Hepatocyte (in vitro differentiated cells): ENCODE measurements at regions not wholly inside any gene's neighbourhood (a gene's known extent, or its start where the extent isn't known, plus 50 kb on each side); places are given as distances from the start of the nearest gene placed in this dataset.

ENCODE experiments used
- DNase-seq: peaks from one replicate; pipeline ENCODE4 v3.0.0-alpha.2; 2016; ENCODE audit warnings: low spot score
- H2AFZ ChIP-seq: fragments of 200-600 bp; sonication (generic); 2 replicates; pipeline ENCODE4 v1.6.0; 2016; ENCODE audit warnings: antibody characterized with exemption, mild to moderate bottlenecking
- H3K27ac ChIP-seq: fragments of 200-600 bp; sonication (generic); 2 replicates; pipeline ENCODE4 v1.5.1; 2016; ENCODE audit warnings: mild to moderate bottlenecking
- H3K27me3 ChIP-seq: fragments of 200-600 bp; sonication (generic); 2 replicates; pipeline ENCODE4 v1.6.1; 2016
- H3K36me3 ChIP-seq: fragments of 200-600 bp; sonication (generic); replicated peaks from 2 replicates; pipeline ENCODE4 v1.5.1; 2016; ENCODE audit warnings: low read depth; ENCODE audit not compliant: insufficient read depth
- H3K4me1 ChIP-seq: fragments of 200-600 bp; sonication (generic); 2 replicates; pipeline ENCODE4 v1.5.1; 2016; ENCODE audit warnings: mild to moderate bottlenecking, moderate library complexity; ENCODE audit not compliant: insufficient read depth
- H3K4me2 ChIP-seq: fragments of 200-600 bp; sonication (generic); 2 replicates; pipeline ENCODE4 v1.6.0; 2016
- H3K4me3 ChIP-seq: fragments of 200-600 bp; sonication (generic); 2 replicates; pipeline ENCODE4 v1.5.1; 2016; ENCODE audit warnings: mild to moderate bottlenecking
- H3K79me2 ChIP-seq: fragments of 200-600 bp; sonication (generic); 2 replicates; pipeline ENCODE4 v1.6.0; 2017; ENCODE audit warnings: mild to moderate bottlenecking
- H3K9me2 ChIP-seq: fragments of 200-600 bp; sonication (generic); replicated peaks from 2 replicates; pipeline ENCODE4 v1.6.0; 2017; ENCODE audit warnings: mild to moderate bottlenecking; ENCODE audit not compliant: insufficient read depth
- H3K9me3 ChIP-seq: fragments of 200-600 bp; sonication (generic); 2 replicates; pipeline ENCODE4 v1.5.1; 2016; ENCODE audit warnings: low read depth, mild to moderate bottlenecking
- H4K20me1 ChIP-seq: fragments of 200-600 bp; sonication (generic); 2 replicates; pipeline ENCODE4 v1.6.0; 2016; ENCODE audit warnings: mild to moderate bottlenecking; ENCODE audit not compliant: insufficient read depth, poor library complexity, severe bottlenecking
- EZH2 ChIP-seq: fragments of 200-600 bp; sonication (generic); IDR thresholded peaks from 2 replicates; pipeline ENCODE4 v1.6.1; 2016; ENCODE audit warnings: antibody characterized with exemption, mild to moderate bottlenecking, borderline replicate concordance
- EZH2phosphoT487 ChIP-seq: fragments of 200-600 bp; sonication (generic); IDR thresholded peaks from one replicate; pipeline ENCODE4 v1.6.1; 2018; ENCODE audit warnings: antibody characterized with exemption, mild to moderate bottlenecking, low read depth, moderate library complexity; ENCODE audit not compliant: unreplicated experiment, severe bottlenecking
- WGBS: methylation state at CpG from one replicate; pipeline ENCODE4 v1.1.6; 2016; ENCODE audit warnings: low lambda C conversion rate; ENCODE audit errors: missing lambda C conversion rate; 5-methylcytosine and 5-hydroxymethylcytosine counted together
- TF ChIP-seq, protein P1 (sequence below): fragments of 200-600 bp; sonication (generic); IDR thresholded peaks from 2 replicates; pipeline ENCODE4 v1.5.1; 2016; ENCODE audit warnings: antibody characterized with exemption, mild to moderate bottlenecking; ENCODE audit not compliant: poor library complexity

DNA sequence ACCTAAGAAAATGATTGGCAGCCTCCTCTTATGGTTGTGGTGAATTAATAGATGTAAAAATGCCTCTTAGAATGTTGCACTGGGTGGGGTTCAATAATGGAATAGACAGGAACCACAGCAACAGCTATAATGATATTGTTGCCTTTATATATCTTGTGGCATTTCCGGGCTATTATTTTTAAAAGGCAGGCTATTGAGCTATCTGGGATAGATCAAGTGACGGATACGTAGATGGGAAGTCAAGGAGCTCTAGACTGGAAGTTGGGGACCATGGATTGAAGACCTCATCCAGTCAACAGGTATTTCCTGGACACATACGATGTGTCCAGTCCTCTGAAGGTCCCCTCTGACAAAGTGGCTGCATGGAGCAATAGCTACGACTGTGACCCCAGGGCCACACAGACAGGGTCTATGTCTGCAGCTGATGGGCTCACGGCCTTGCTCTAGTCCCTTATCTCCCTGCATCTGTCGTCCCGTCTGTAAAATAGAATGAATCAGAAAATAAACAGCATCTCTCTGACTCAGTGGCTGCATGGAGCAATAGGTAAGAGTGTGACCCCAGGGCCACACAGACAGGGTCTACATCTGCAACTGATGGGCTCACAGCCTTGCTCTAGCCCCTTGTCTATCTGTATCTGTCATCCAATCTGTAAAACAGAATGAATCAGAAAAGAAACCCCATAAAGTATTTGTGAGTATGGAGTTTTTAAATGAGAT, 117.7 kb upstream of the FOXF1 start:
- Histone ChIP-seq H3K9me3 (no peaks in the 10 kb centered on the region), H4K20me1 (no peaks in the 10 kb centered on the region), H3K27ac (peak overlapping the region; percentile 43), H3K27me3 (no peaks in the 10 kb centered on the region), H3K36me3 (no peaks in the 10 kb centered on the region), H3K4me1 (peaks cover 27% of the 10 kb centered on the region), H2AFZ (no peak overlapping the region), H3K4me3 (no peak overlapping the region), H3K4me2 (no peak overlapping the region), H3K9me2 (no peaks in the 10 kb centered on the region), H3K79me2 (no peaks in the 10 kb centered on the region)
- no peak for DNase-seq
- TF ChIP-seq EZH2phosphoT487 (no peak), EZH2 (no peak)
- TF ChIP-seq, protein P1, sequence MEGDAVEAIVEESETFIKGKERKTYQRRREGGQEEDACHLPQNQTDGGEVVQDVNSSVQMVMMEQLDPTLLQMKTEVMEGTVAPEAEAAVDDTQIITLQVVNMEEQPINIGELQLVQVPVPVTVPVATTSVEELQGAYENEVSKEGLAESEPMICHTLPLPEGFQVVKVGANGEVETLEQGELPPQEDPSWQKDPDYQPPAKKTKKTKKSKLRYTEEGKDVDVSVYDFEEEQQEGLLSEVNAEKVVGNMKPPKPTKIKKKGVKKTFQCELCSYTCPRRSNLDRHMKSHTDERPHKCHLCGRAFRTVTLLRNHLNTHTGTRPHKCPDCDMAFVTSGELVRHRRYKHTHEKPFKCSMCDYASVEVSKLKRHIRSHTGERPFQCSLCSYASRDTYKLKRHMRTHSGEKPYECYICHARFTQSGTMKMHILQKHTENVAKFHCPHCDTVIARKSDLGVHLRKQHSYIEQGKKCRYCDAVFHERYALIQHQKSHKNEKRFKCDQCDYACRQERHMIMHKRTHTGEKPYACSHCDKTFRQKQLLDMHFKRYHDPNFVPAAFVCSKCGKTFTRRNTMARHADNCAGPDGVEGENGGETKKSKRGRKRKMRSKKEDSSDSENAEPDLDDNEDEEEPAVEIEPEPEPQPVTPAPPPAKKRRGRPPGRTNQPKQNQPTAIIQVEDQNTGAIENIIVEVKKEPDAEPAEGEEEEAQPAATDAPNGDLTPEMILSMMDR, result no peak
- 65% methylated on average over 8 of the region's 8 CpGs for WGBS

DNA sequence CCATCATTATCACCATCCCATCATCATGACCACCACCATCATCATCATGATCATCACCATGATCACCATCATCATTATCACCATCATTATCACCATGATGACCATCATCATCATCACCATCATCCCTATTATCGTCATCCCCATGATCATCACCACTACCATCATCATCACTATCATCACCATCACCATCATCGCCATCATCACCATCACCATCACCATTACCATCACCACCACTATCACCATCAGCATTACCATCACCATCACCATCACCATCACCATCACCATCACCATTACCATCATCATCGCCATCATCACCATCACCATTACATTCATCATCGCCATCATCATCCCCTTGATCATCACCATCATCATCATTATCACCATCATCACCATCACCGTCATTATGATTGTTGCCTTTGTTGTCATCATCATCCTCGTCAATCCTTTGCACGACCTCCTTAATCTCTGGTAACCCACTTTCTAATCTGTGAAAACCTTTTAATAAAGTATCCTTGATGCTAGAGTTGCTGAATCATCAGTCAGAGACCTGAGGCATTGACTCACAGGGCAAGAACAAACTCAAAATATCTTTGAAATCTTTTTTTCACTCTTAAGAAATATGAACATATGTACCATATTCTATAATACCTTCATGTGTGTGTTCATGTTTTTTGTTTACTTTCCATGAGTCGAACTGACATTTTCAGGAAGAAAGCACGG, 116.3 kb upstream of the FOXF1 start:
- Histone ChIP-seq H3K4me2 (no peak overlapping the region), H4K20me1 (no peaks in the 10 kb centered on the region), H3K79me2 (no peaks in the 10 kb centered on the region), H3K4me1 (peaks cover 27% of the 10 kb centered on the region), H3K36me3 (no peaks in the 10 kb centered on the region), H2AFZ (no peak overlapping the region), H3K9me2 (no peaks in the 10 kb centered on the region), H3K4me3 (no peak overlapping the region), H3K27ac (no peak overlapping the region), H3K9me3 (no peaks in the 10 kb centered on the region), H3K27me3 (no peaks in the 10 kb centered on the region)
- WGBS, result 97% methylated on average over 9 of the region's 9 CpGs
- TF ChIP-seq, protein P1, result no peak
- TF ChIP-seq EZH2phosphoT487 (no peak), EZH2 (no peak)
- no peak for DNase-seq

DNA sequence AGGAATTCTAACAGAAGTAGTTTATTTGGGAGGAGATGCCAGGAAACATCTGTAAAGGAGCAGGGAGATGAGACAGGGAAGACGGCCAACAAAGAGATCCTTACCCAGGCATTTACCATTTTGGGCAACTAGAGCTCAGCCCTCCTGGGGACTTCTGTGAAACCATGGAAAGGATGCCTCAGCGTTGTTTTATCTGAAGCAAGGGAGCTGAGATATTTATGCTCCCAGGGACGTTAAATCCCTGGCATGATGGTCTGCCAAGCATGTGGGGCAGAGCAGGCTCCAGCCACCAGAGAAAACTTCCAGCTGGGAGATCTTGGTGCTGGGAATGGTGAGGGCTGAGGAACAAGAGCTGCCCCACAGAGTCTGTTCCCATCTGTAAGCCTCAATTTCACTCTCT, 114.8 kb upstream of the FOXF1 start:
- no peak for DNase-seq
- H3K9me2 ChIP-seq, result no peaks in the 10 kb centered on the region
- 64% methylated on average over 3 of the region's 3 CpGs for WGBS
- H3K27ac ChIP-seq, result peak overlapping the region; percentile 93
- TF ChIP-seq, protein P1, result no peak
- TF ChIP-seq EZH2phosphoT487, result no peak
- no peak for TF ChIP-seq EZH2
- H3K9me3 ChIP-seq, result no peaks in the 10 kb centered on the region
- H3K4me3 ChIP-seq, result no peak overlapping the region
- H3K27me3 ChIP-seq, result no peaks in the 10 kb centered on the region
- peaks cover 27% of the 10 kb centered on the region for H3K4me1 ChIP-seq
- H3K79me2 ChIP-seq, result no peaks in the 10 kb centered on the region
- H3K36me3 ChIP-seq, result no peaks in the 10 kb centered on the region
- H3K4me2 ChIP-seq, result no peak overlapping the region
- no peak overlapping the region for H2AFZ ChIP-seq
- no peaks in the 10 kb centered on the region for H4K20me1 ChIP-seq
